CD4-positive, alpha-beta T cell treated with Interferon alpha-2 for 1 hour (primary cell): ENCODE measurements at regions not wholly inside any gene's neighbourhood (a gene's known extent, or its start where the extent isn't known, plus 50 kb on each side); places are given as distances from the start of the nearest gene placed in this dataset.
"Not testable (repeated sequence)": the region's sequence is repeated elsewhere in the genome, so short reads cannot be mapped to it uniquely, and the experiment has no call there.

ENCODE experiments used
- DNase-seq, 2 donors: peaks; one replicate each; pipeline ENCODE4 v3.0.0-alpha.2; 2020 to 2022

GRCh38 chr3:64437131-64437530 is 211.9 kb upstream of the PRICKLE2 start:
- no peak for DNase-seq

- DNase-seq: not testable (repeated sequence)
Observed at GRCh38 chr3:64435023-64435422, 209.8 kb upstream of the PRICKLE2 start.

GRCh38 chr3:64432870-64433269 is 207.6 kb upstream of the PRICKLE2 start:
- DNase-seq: no peak

GRCh38 chr3:64431526-64432091 is 206.3 kb upstream of the PRICKLE2 start:
- DNase-seq: no peak

GRCh38 chr3:64427671-64428070 is 202.4 kb upstream of the PRICKLE2 start:
- DNase-seq: no peak

- DNase-seq: no peak
Observed at GRCh38 chr3:64426551-64426950, 201.3 kb upstream of the PRICKLE2 start.

GRCh38 chr3:64422932-64423331 is 197.7 kb upstream of the PRICKLE2 start:
- no peak for DNase-seq

GRCh38 chr3:64422192-64422591 is 196.9 kb upstream of the PRICKLE2 start:
- no peak for DNase-seq

GRCh38 chr3:64417816-64418215 is 192.6 kb upstream of the PRICKLE2 start:
- DNase-seq: no peak

GRCh38 chr3:64414043-64414442 is 188.8 kb upstream of the PRICKLE2 start:
- no peak for DNase-seq

GRCh38 chr3:64411101-64411500 is 185.8 kb upstream of the PRICKLE2 start:
- DNase-seq: no peak

GRCh38 chr3:64410226-64410625 is 185.0 kb upstream of the PRICKLE2 start:
- no peak for DNase-seq

GRCh38 chr3:64408770-64409169 is 183.5 kb upstream of the PRICKLE2 start:
- DNase-seq: no peak

GRCh38 chr3:64406271-64406670 is 181.0 kb upstream of the PRICKLE2 start:
- no peak for DNase-seq

- no peak for DNase-seq
Observed at GRCh38 chr3:64405211-64405835, 180.1 kb upstream of the PRICKLE2 start.

GRCh38 chr3:64400706-64401105 is 175.4 kb upstream of the PRICKLE2 start:
- DNase-seq: no peak

- peak in 1 of 2 donors; percentile 12 for DNase-seq
Observed at GRCh38 chr3:64399205-64399800, 174.0 kb upstream of the PRICKLE2 start.

GRCh38 chr3:64398476-64398875 is 173.2 kb upstream of the PRICKLE2 start:
- no peak for DNase-seq

GRCh38 chr3:64398006-64398405 is 172.7 kb upstream of the PRICKLE2 start:
- DNase-seq: no peak

- DNase-seq: no peak
Observed at GRCh38 chr3:64397573-64397972, 172.3 kb upstream of the PRICKLE2 start.

- DNase-seq: no peak
Observed at GRCh38 chr3:64395490-64395889, 170.2 kb upstream of the PRICKLE2 start.

GRCh38 chr3:64393193-64393592 is 167.9 kb upstream of the PRICKLE2 start:
- DNase-seq: no peak

- no peak for DNase-seq
Observed at GRCh38 chr3:64392001-64392400, 166.7 kb upstream of the PRICKLE2 start.

- no peak for DNase-seq
Observed at GRCh38 chr3:64390893-64391292, 165.6 kb upstream of the PRICKLE2 start.

GRCh38 chr3:64388886-64389285 is 163.6 kb upstream of the PRICKLE2 start:
- DNase-seq: no peak
